Liver (tissue), 7 donors: ENCODE measurements at regions not wholly inside any gene's neighbourhood (a gene's known extent, or its start where the extent isn't known, plus 50 kb on each side); places are given as distances from the start of the nearest gene placed in this dataset.

ENCODE experiments used
- DNase-seq: peaks from one replicate; pipeline ENCODE4 v3.0.0-alpha.2; 2017; ENCODE audit warnings: low spot score
- H3K27ac ChIP-seq, 2 donors: one replicate each; pipeline ENCODE4 v1.7.0; 2013; ENCODE audit warnings: inconsistent platforms in 2 of 2, low read length in 2 of 2, control low read depth in 1 of 2, low read depth in 1 of 2, mild to moderate bottlenecking in 1 of 2
- H3K27me3 ChIP-seq, 4 donors: one replicate each; pipeline versions ENCODE4 v1.6.1 to v1.7.0; 2013; ENCODE audit warnings: low read length in 3 of 4, inconsistent platforms in 1 of 4, mild to moderate bottlenecking in 1 of 4, moderate library complexity in 1 of 4; ENCODE audit not compliant: control insufficient read depth in 4 of 4, insufficient read depth in 4 of 4
- H3K36me3 ChIP-seq, 4 donors: one replicate each; pipeline versions ENCODE4 v1.6.1 to v1.7.0; 2013; ENCODE audit warnings: low read length in 3 of 4, mild to moderate bottlenecking in 3 of 4, low read depth in 1 of 4, moderate library complexity in 1 of 4; ENCODE audit not compliant: control insufficient read depth in 4 of 4, insufficient read depth in 3 of 4
- H3K4me1 ChIP-seq, 4 donors: one replicate each; pipeline versions ENCODE4 v1.6.1 to v1.7.0; 2013; ENCODE audit warnings: low read length in 3 of 4, mild to moderate bottlenecking in 3 of 4, moderate library complexity in 1 of 4; ENCODE audit not compliant: control insufficient read depth in 4 of 4, insufficient read depth in 4 of 4
- H3K4me3 ChIP-seq, 3 donors: one replicate each; pipeline versions ENCODE4 v1.6.1 to v1.7.0; 2013; ENCODE audit warnings: low read length in 3 of 3, control low read depth in 1 of 3, low read depth in 1 of 3, mild to moderate bottlenecking in 1 of 3
- H3K9ac ChIP-seq, 2 donors: one replicate each; pipeline ENCODE4 v1.7.0; 2013; ENCODE audit warnings: low read length in 2 of 2, mild to moderate bottlenecking in 2 of 2, moderate library complexity in 2 of 2, control low read depth in 1 of 2, low read depth in 1 of 2
- H3K9me3 ChIP-seq, 4 donors: one replicate each; pipeline versions ENCODE4 v1.6.1 to v1.7.0; 2013; ENCODE audit warnings: low read length in 3 of 4; ENCODE audit not compliant: control insufficient read depth in 4 of 4
- FOXA1 ChIP-seq: IDR thresholded peaks from 2 replicates; pipeline ENCODE4 v1.6.1; 2016; ENCODE audit warnings: antibody characterized with exemption
- FOXA2 ChIP-seq: IDR thresholded peaks from 2 replicates; pipeline ENCODE4 v1.6.1; 2016; ENCODE audit warnings: antibody characterized with exemption
- GABPA ChIP-seq, 2 donors: IDR thresholded peaks in 1 of 2; conservative IDR thresholded peaks in 1 of 2; 2 replicates each; pipeline ENCODE4 v1.6.1; 2016; ENCODE audit warnings: antibody characterized with exemption in 2 of 2, mild to moderate bottlenecking in 1 of 2, moderate library complexity in 1 of 2
- HNF4A ChIP-seq, 2 donors: conservative IDR thresholded peaks; 2 replicates each; pipeline ENCODE4 v1.6.1; 2016; ENCODE audit warnings: antibody characterized with exemption in 2 of 2, mild to moderate bottlenecking in 2 of 2
- HNF4G ChIP-seq: IDR thresholded peaks from 2 replicates; pipeline ENCODE4 v1.6.1; 2016; ENCODE audit warnings: antibody characterized with exemption
- JUND ChIP-seq, 2 donors: IDR thresholded peaks; 2 replicates each; pipeline ENCODE4 v1.6.1; 2016; ENCODE audit warnings: antibody characterized with exemption in 2 of 2
- NR2F2 ChIP-seq: IDR thresholded peaks from 2 replicates; pipeline ENCODE4 v1.6.1; 2016; ENCODE audit warnings: antibody characterized with exemption
- RAD21 ChIP-seq, 2 donors: IDR thresholded peaks; 2 replicates each; pipeline ENCODE4 v1.6.1; 2016; ENCODE audit warnings: antibody characterized with exemption in 2 of 2, mild to moderate bottlenecking in 2 of 2
- RXRA ChIP-seq, 2 donors: IDR thresholded peaks; 2 replicates each; pipeline ENCODE4 v1.6.1; 2017 to 2018; ENCODE audit warnings: antibody characterized with exemption in 2 of 2, mild to moderate bottlenecking in 1 of 2
- SP1 ChIP-seq: IDR thresholded peaks from 2 replicates; pipeline ENCODE4 v1.6.1; 2018; ENCODE audit warnings: antibody characterized with exemption, mild to moderate bottlenecking
- TAF1 ChIP-seq: conservative IDR thresholded peaks from 2 replicates; pipeline ENCODE4 v1.6.1; 2016; ENCODE audit warnings: antibody characterized with exemption, mild to moderate bottlenecking
- YY1 ChIP-seq: IDR thresholded peaks from 2 replicates; pipeline ENCODE4 v1.6.1; 2016; ENCODE audit warnings: antibody characterized with exemption, mild to moderate bottlenecking
- WGBS: extraction: QIAGEN DNeasy Blood & Tissue Kit; methylation state at CpG from one replicate; pipeline ENCODE4 v1.1.7; 2013; 5-methylcytosine and 5-hydroxymethylcytosine counted together
- TF ChIP-seq, protein P1 (sequence below): IDR thresholded peaks from 2 replicates; pipeline ENCODE4 v1.6.1; 2016; ENCODE audit warnings: antibody characterized with exemption
- TF ChIP-seq, protein P2 (sequence below): IDR thresholded peaks from 2 replicates; pipeline ENCODE4 v1.6.1; 2016; ENCODE audit warnings: antibody characterized with exemption
- TF ChIP-seq, protein P3 (sequence below): IDR thresholded peaks from 2 replicates; pipeline ENCODE4 v1.6.1; 2016; ENCODE audit warnings: antibody characterized with exemption, mild to moderate bottlenecking
- TF ChIP-seq, protein P4 (sequence below): IDR thresholded peaks from 2 replicates; pipeline ENCODE4 v1.6.1; 2016; ENCODE audit warnings: antibody characterized with exemption
- donor health status: healthy.
- donor health status: healthy.
- donor health status: healthy.
- donor health status: healthy.

DNA sequence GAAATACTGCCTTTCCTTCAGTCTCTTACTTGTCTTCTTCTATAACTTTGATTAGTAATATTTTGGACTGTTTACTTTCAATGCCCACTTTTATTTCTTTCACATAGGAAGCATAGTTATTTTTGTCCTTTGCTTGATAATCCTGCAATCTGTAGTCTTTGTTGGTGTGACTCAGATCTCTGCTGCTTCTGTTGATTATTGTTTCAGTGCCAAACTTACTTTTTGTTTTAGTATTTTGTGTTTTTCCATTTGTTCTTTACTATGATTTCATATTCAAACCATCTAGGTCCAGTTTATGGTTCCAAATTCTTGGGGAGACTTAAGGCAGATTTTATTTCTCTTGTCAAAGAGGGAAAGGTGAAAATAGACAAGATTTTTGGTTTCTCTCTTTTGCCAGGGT lies 399.9 kb downstream of the HLX start:
- Histone ChIP-seq H3K27ac (no peak overlapping the region), H3K27me3 (no peaks in the 10 kb centered on the region), H3K9ac (no peak overlapping the region), H3K4me1 (no peaks in the 10 kb centered on the region), H3K9me3 (no peaks in the 10 kb centered on the region), H3K4me3 (no peak overlapping the region), H3K36me3 (no peaks in the 10 kb centered on the region)
- no peak for DNase-seq
- TF ChIP-seq GABPA (IDR thresholded peaks at IDR 0.05 in 1 of 2, conservative IDR thresholded peaks at IDR 0.05 in 1 of 2) (no peak), RAD21 (IDR thresholded peaks at IDR 0.05) (no peak), FOXA1 (no peak), HNF4A (conservative IDR thresholded peaks at IDR 0.05) (no peak), JUND (IDR thresholded peaks at IDR 0.05) (no peak), TAF1 (no peak), RXRA (IDR thresholded peaks at IDR 0.05) (no peak), SP1 (no peak), YY1 (no peak), NR2F2 (no peak), HNF4G (no peak)
- TF ChIP-seq, protein P1, sequence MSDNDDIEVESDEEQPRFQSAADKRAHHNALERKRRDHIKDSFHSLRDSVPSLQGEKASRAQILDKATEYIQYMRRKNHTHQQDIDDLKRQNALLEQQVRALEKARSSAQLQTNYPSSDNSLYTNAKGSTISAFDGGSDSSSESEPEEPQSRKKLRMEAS, result no peak
- TF ChIP-seq, protein P2, sequence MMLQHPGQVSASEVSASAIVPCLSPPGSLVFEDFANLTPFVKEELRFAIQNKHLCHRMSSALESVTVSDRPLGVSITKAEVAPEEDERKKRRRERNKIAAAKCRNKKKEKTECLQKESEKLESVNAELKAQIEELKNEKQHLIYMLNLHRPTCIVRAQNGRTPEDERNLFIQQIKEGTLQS, result no peak
- TF ChIP-seq, protein P3, sequence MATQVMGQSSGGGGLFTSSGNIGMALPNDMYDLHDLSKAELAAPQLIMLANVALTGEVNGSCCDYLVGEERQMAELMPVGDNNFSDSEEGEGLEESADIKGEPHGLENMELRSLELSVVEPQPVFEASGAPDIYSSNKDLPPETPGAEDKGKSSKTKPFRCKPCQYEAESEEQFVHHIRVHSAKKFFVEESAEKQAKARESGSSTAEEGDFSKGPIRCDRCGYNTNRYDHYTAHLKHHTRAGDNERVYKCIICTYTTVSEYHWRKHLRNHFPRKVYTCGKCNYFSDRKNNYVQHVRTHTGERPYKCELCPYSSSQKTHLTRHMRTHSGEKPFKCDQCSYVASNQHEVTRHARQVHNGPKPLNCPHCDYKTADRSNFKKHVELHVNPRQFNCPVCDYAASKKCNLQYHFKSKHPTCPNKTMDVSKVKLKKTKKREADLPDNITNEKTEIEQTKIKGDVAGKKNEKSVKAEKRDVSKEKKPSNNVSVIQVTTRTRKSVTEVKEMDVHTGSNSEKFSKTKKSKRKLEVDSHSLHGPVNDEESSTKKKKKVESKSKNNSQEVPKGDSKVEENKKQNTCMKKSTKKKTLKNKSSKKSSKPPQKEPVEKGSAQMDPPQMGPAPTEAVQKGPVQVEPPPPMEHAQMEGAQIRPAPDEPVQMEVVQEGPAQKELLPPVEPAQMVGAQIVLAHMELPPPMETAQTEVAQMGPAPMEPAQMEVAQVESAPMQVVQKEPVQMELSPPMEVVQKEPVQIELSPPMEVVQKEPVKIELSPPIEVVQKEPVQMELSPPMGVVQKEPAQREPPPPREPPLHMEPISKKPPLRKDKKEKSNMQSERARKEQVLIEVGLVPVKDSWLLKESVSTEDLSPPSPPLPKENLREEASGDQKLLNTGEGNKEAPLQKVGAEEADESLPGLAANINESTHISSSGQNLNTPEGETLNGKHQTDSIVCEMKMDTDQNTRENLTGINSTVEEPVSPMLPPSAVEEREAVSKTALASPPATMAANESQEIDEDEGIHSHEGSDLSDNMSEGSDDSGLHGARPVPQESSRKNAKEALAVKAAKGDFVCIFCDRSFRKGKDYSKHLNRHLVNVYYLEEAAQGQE, result no peak
- TF ChIP-seq, protein P4, sequence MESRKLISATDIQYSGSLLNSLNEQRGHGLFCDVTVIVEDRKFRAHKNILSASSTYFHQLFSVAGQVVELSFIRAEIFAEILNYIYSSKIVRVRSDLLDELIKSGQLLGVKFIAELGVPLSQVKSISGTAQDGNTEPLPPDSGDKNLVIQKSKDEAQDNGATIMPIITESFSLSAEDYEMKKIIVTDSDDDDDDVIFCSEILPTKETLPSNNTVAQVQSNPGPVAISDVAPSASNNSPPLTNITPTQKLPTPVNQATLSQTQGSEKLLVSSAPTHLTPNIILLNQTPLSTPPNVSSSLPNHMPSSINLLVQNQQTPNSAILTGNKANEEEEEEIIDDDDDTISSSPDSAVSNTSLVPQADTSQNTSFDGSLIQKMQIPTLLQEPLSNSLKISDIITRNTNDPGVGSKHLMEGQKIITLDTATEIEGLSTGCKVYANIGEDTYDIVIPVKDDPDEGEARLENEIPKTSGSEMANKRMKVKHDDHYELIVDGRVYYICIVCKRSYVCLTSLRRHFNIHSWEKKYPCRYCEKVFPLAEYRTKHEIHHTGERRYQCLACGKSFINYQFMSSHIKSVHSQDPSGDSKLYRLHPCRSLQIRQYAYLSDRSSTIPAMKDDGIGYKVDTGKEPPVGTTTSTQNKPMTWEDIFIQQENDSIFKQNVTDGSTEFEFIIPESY, result no peak

DNA sequence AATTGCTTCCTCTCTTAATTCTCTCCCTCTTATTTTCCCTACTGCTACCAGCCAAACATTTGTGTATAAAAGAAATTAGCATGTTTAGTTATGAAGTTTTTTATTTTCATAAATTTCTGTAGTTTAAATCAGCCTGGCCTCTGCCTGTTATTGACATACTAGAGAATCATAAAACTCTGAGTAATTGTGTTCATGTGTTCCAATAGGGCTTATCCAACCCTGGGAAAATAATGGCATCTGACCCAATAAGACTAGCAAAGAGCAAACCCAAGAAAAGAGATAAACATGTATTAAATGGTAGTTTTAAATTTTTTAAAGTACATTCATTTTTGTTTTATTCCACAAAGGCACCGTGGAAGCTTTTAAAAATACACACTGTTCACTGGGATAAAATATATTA lies 404.3 kb downstream of the HLX start:
- Histone ChIP-seq H3K9me3 (no peaks in the 10 kb centered on the region), H3K4me1 (no peaks in the 10 kb centered on the region), H3K4me3 (no peak overlapping the region), H3K36me3 (no peaks in the 10 kb centered on the region), H3K27ac (no peak overlapping the region), H3K27me3 (no peaks in the 10 kb centered on the region), H3K9ac (no peak overlapping the region)
- TF ChIP-seq GABPA (IDR thresholded peaks at IDR 0.05 in 1 of 2, conservative IDR thresholded peaks at IDR 0.05 in 1 of 2), result no peak
- no peak for TF ChIP-seq RXRA (IDR thresholded peaks at IDR 0.05)
- TF ChIP-seq TAF1, result no peak
- TF ChIP-seq FOXA2, result no peak
- no peak for TF ChIP-seq FOXA1
- TF ChIP-seq, protein P2, result no peak
- TF ChIP-seq YY1, result no peak
- no peak for TF ChIP-seq SP1
- no peak for TF ChIP-seq HNF4G
- TF ChIP-seq, protein P4, result no peak
- no peak for TF ChIP-seq RAD21 (IDR thresholded peaks at IDR 0.05)
- 67% methylated on average over 1 of the region's 1 CpG for WGBS
- no peak for DNase-seq
